ENCODE measurements at regions not wholly inside any gene's neighbourhood (a gene's known extent, or its start where the extent isn't known, plus 50 kb on each side); places are given as distances from the start of the nearest gene placed in this dataset.
"Not testable (repeated sequence)": the region's sequence is repeated elsewhere in the genome, so short reads cannot be mapped to it uniquely, and the experiment has no call there.

DNA sequence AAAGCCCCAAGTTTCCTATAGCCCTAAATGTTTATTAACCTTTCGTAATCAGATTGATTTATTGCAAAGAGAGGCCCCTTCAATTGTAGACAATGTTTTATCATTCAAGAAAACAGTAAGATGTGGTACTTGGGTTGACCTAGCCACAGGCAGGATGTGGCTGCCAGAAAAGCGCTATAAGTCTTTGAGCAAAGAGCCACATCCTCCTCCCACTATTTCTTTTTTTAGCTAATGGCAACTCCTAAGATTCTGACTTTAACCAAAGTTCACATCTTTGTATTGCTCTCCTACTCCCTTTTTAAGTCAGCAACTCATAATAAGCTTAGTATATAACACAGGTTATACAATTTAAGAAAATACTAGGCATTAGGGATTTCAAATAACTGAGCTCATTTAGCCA lies 70.7 kb upstream of the PPP3CA start:
- DNase-seq (ENCODE audit: low spot score) = no peak

DNA sequence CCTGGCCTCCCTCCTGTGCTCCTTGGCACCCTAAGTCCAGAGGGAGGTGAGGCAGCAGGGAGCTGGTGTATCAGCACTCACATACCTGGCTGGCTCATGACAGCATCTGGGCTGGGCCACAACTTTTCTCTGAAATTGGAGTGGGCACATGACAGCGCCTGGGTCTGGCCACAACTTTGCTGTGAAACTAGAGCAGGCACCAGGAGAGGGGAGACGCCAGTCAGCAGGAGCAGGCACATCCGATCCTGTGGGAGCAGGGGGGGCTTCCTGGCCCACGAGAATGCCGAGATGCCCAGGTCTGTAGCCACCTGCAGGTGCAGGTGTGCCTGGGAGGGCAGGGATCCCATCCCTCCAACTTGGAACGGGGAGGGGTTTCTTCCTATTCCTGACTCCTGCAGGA lies 69.7 kb upstream of the PPP3CA start:
- DNase-seq (ENCODE audit: low spot score) = no peak

DNA sequence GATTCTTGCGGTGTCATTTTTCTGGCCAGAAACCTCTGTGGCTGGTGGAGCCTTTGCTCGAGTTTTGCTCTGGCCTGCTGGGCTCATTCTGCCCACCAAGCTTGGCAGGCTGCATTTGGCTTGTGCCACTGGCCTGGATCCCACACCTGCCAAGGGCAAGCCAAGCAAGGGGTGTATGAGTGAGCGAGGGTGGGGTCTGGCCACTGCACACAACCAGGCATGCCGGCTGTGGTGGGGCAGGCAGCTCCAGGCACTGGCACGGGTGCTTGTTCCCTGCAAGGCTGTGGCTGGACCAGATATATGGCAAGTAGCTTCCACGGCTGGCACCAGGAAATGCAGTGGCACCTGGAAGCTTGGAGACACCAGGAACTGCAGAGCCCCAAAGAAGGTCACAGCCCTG lies 68.6 kb upstream of the PPP3CA start:
- no peak for DNase-seq (ENCODE audit: low spot score)

DNA sequence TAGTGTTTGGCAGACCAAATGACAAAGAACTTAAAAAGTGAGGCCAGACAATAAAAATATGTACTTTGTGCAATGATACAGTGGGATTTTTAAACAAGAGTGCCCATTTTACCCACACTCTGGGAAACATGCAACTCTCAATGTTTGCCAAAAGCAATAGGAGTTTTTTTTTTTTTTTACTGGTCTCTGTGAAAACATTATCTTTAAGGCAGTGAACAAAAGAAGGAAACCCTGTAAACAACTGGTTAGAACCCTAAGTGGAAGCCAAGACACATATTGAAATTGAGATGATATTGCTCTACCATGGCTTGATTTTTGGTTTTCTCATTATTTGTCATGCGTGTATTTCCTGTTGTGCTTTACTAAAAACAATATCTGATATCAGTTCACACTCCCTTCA lies 67.2 kb upstream of the PPP3CA start:
- no peak for DNase-seq (ENCODE audit: low spot score)

DNA sequence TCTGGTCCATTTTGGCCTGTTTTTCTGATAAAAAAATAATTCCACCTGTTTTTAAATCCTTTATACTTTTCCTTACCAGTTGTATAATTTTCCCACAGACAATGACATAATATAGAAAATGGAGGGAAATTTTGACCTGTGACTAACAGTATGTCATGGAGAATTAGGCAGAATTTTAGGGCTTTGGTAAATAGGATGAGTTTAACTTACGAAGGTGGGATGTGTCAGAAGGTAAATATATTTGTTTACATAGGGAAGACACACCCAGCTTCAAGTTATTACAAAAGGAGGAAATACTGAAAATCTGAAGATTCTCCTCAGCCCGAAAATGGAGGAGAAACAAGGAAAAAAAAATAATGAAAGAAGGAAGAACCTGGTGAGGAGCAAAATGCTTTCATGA lies 64.6 kb upstream of the PPP3CA start:
- no peak for DNase-seq (ENCODE audit: low spot score)

DNA sequence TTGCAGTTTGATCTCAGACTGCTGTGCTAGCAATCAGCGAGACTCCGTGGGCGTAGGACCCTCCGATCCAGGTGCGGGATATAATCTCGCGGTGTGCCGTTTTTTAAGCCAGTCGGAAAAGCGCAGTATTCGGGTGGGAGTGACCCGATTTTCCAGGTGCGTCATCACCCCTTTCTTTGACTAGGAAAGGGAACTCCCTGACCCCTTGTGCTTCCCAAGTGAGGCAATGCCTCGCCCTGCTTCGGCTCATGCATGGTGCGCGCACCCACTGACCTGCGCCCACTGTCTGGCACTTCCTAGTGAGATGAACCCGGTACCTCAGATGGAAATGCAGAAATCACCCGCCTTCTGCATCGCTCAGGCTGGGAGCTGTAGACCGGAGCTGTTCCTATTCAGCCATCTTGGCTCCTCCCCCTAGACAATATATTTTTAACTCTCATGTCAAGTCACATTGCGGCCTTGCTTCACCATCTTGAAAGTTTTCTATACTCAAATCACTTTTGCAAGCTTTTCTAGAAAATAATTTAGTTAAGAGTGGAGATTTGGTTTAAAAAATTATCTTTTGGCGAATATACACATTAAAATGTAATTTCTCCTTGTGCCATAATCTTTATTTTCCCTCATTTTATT lies 64.1 kb upstream of the PPP3CA start:
- DNase-seq (ENCODE audit: low spot score) = not testable (repeated sequence)

DNA sequence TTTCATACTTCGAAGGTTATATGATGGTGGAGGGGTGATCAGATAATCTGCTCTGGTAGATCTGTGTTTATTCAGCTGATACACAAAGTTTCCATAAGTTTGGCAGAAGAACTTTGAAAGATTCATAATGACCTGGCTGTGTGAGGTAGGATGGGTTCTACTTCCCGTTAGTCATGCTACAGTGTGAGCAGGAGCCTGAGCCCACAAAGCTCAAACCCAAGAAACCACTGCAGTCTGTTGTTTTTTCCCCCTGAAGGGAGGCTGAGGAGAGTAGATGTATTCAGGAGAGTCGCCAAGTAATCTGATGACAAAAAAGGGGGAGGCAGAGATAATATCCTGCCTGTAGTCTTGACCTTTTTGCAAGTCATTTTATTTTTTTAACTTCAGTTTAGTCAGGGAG lies 52.8 kb upstream of the PPP3CA start:
- no peak for DNase-seq (ENCODE audit: low spot score)

DNA sequence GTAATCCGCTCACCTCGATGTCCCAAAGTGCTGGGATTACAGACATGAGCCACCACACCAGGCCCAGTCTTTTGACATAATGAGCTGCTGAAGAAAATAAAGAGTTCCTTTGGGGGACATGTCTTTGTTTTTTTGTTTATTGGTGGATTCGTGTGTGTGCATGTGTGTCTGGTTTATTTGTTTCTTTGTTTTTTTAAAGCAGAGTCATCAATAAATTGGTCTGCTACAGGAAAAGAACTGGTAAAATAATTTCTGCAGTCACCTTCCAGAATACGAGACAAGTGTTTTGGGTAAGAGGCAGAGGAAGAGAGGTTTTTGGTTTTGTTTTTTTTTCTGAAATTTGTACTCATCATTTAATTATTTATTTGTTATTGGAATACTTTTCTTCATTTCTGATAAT lies 51.5 kb upstream of the PPP3CA start:
- no peak for DNase-seq (ENCODE audit: low spot score)

Measured in LoVo (cell line).